Neuron (in vitro differentiated cells): ENCODE measurements at regions not wholly inside any gene's neighbourhood (a gene's known extent, or its start where the extent isn't known, plus 50 kb on each side); places are given as distances from the start of the nearest gene placed in this dataset.

ENCODE experiments used
- H2AFZ ChIP-seq: one replicate; pipeline ENCODE4 v1.6.1; 2013; ENCODE audit warnings: low read depth, mild to moderate bottlenecking, inconsistent platforms, low read length, moderate library complexity
- H3K27me3 ChIP-seq: one replicate; pipeline ENCODE4 v1.6.1; 2013; ENCODE audit warnings: low read length; ENCODE audit not compliant: insufficient read depth
- H3K36me3 ChIP-seq: one replicate; pipeline ENCODE4 v1.6.1; 2013; ENCODE audit warnings: low read length; ENCODE audit not compliant: insufficient read depth
- H3K4me1 ChIP-seq: one replicate; pipeline ENCODE4 v1.6.1; 2013; ENCODE audit warnings: low read length; ENCODE audit not compliant: insufficient read depth
- H3K4me3 ChIP-seq: 2 replicates; pipeline ENCODE4 v1.5.1; 2013; ENCODE audit warnings: mild to moderate bottlenecking, low read length, moderate library complexity
- H3K9me3 ChIP-seq: one replicate; pipeline ENCODE4 v1.6.1; 2013; ENCODE audit warnings: low read length

GRCh38 chr3:98980915-98981596, 79.6 kb upstream of the DCBLD2 start:
- Histone ChIP-seq H3K9me3 (no peaks in the 10 kb centered on the region), H3K36me3 (no peaks in the 10 kb centered on the region), H3K4me1 (peaks cover 57% of the 10 kb centered on the region), H2AFZ (no peak overlapping the region), H3K4me3 (no peak overlapping the region), H3K27me3 (no peaks in the 10 kb centered on the region)

- Histone ChIP-seq H3K27me3 (no peaks in the 10 kb centered on the region), H3K4me3 (no peak overlapping the region), H3K36me3 (no peaks in the 10 kb centered on the region), H2AFZ (no peak overlapping the region), H3K4me1 (peaks cover 40% of the 10 kb centered on the region), H3K9me3 (no peaks in the 10 kb centered on the region)
These were observed 77.8 kb upstream of the DCBLD2 start for GRCh38 chr3:98979296-98979695.

- Histone ChIP-seq H3K9me3 (no peaks in the 10 kb centered on the region), H3K4me3 (no peak overlapping the region)
These were observed 76.7 kb upstream of the DCBLD2 start for GRCh38 chr3:98978068-98978811.

GRCh38 chr3:98977520-98977919, 76.0 kb upstream of the DCBLD2 start:
- peaks cover 25% of the 10 kb centered on the region for H3K4me1 ChIP-seq
- H2AFZ ChIP-seq: no peak overlapping the region
- no peaks in the 10 kb centered on the region for H3K27me3 ChIP-seq
- no peaks in the 10 kb centered on the region for H3K9me3 ChIP-seq
- no peak overlapping the region for H3K4me3 ChIP-seq
- no peaks in the 10 kb centered on the region for H3K36me3 ChIP-seq

More at GRCh38 chr3:98978068-98978811, 76.7 kb upstream of the DCBLD2 start:
- no peaks in the 10 kb centered on the region for H3K27me3 ChIP-seq
- H3K4me1 ChIP-seq: peaks cover 29% of the 10 kb centered on the region
- H3K36me3 ChIP-seq: no peaks in the 10 kb centered on the region
- H2AFZ ChIP-seq: no peak overlapping the region

- Histone ChIP-seq H3K27me3 (no peaks in the 10 kb centered on the region), H3K4me1 (peaks cover 20% of the 10 kb centered on the region), H3K4me3 (no peak overlapping the region), H3K9me3 (no peaks in the 10 kb centered on the region), H2AFZ (no peak overlapping the region), H3K36me3 (no peaks in the 10 kb centered on the region)
These were observed 72.9 kb upstream of the DCBLD2 start for GRCh38 chr3:98974442-98974841.

GRCh38 chr3:98972720-98973119, 71.2 kb upstream of the DCBLD2 start:
- H3K4me1 ChIP-seq: peaks cover 19% of the 10 kb centered on the region
- H3K9me3 ChIP-seq: no peaks in the 10 kb centered on the region
- H3K36me3 ChIP-seq: no peaks in the 10 kb centered on the region
- no peak overlapping the region for H2AFZ ChIP-seq
- H3K27me3 ChIP-seq: no peaks in the 10 kb centered on the region
- no peak overlapping the region for H3K4me3 ChIP-seq

GRCh38 chr3:98972155-98972554, 70.7 kb upstream of the DCBLD2 start:
- Histone ChIP-seq H2AFZ (no peak overlapping the region), H3K9me3 (no peaks in the 10 kb centered on the region), H3K4me3 (no peak overlapping the region), H3K36me3 (no peaks in the 10 kb centered on the region), H3K4me1 (peaks cover 14% of the 10 kb centered on the region), H3K27me3 (no peaks in the 10 kb centered on the region)

- Histone ChIP-seq H2AFZ (no peak overlapping the region), H3K4me3 (no peak overlapping the region), H3K27me3 (no peaks in the 10 kb centered on the region), H3K9me3 (no peaks in the 10 kb centered on the region), H3K36me3 (no peaks in the 10 kb centered on the region), H3K4me1 (peaks cover 14% of the 10 kb centered on the region)
These were observed 69.7 kb upstream of the DCBLD2 start for GRCh38 chr3:98971169-98971681.

- no peak overlapping the region for H3K4me3 ChIP-seq
These were observed 67.8 kb upstream of the DCBLD2 start for GRCh38 chr3:98969295-98969694.

GRCh38 chr3:98968824-98969223, 67.3 kb upstream of the DCBLD2 start:
- H3K36me3 ChIP-seq: no peaks in the 10 kb centered on the region
- no peaks in the 10 kb centered on the region for H3K27me3 ChIP-seq
- H3K4me1 ChIP-seq: peaks cover 14% of the 10 kb centered on the region
- H2AFZ ChIP-seq: no peak overlapping the region
- H3K9me3 ChIP-seq: no peaks in the 10 kb centered on the region
- H3K4me3 ChIP-seq: no peak overlapping the region

More at GRCh38 chr3:98969295-98969694, 67.8 kb upstream of the DCBLD2 start:
- Histone ChIP-seq H3K4me1 (peaks cover 14% of the 10 kb centered on the region), H3K27me3 (no peaks in the 10 kb centered on the region), H3K9me3 (no peaks in the 10 kb centered on the region), H3K36me3 (no peaks in the 10 kb centered on the region), H2AFZ (no peak overlapping the region)

- Histone ChIP-seq H3K9me3 (no peaks in the 10 kb centered on the region), H3K27me3 (no peaks in the 10 kb centered on the region), H3K4me1 (peaks cover 14% of the 10 kb centered on the region), H3K36me3 (no peaks in the 10 kb centered on the region), H2AFZ (no peak overlapping the region), H3K4me3 (no peak overlapping the region)
These were observed 66.9 kb upstream of the DCBLD2 start for GRCh38 chr3:98968347-98968746.

GRCh38 chr3:98967758-98968157, 66.3 kb upstream of the DCBLD2 start:
- no peaks in the 10 kb centered on the region for H3K9me3 ChIP-seq
- peaks cover 19% of the 10 kb centered on the region for H3K4me1 ChIP-seq
- H3K36me3 ChIP-seq: no peaks in the 10 kb centered on the region
- H2AFZ ChIP-seq: no peak overlapping the region
- no peak overlapping the region for H3K4me3 ChIP-seq
- no peaks in the 10 kb centered on the region for H3K27me3 ChIP-seq

- Histone ChIP-seq H2AFZ (no peak overlapping the region), H3K36me3 (no peaks in the 10 kb centered on the region), H3K27me3 (no peaks in the 10 kb centered on the region), H3K9me3 (no peaks in the 10 kb centered on the region), H3K4me3 (no peak overlapping the region), H3K4me1 (peaks cover 22% of the 10 kb centered on the region)
These were observed 65.5 kb upstream of the DCBLD2 start for GRCh38 chr3:98966862-98967546.
